DOHH2 (cell line): ENCODE measurements at regions not wholly inside any gene's neighbourhood (a gene's known extent, or its start where the extent isn't known, plus 50 kb on each side); places are given as distances from the start of the nearest gene placed in this dataset.

Experiments
- H3F3A ChIP-seq: fragments of 200-600 bp; sonication (generic), shearing (Covaris generic); 2 replicates; pipeline ENCODE4 v1.6.0; 2016; ENCODE audit warnings: antibody characterized with exemption, mild to moderate bottlenecking; ENCODE audit not compliant: control insufficient read depth, insufficient read depth
- H3K27ac ChIP-seq: fragments of 200-600 bp; sonication (generic); 2 replicates; pipeline ENCODE4 v1.5.1; 2014; ENCODE audit warnings: low read depth, mild to moderate bottlenecking, low read length, moderate library complexity
- H3K27me3 ChIP-seq: fragments of 200-600 bp; sonication (generic); 2 replicates; pipeline ENCODE4 v1.6.1; 2014; ENCODE audit warnings: mild to moderate bottlenecking, low read length, mixed read lengths; ENCODE audit not compliant: control insufficient read depth
- H3K36me3 ChIP-seq: fragments of 200-600 bp; sonication (generic); 2 replicates; pipeline ENCODE4 v1.6.1; 2014; ENCODE audit warnings: mild to moderate bottlenecking, low read length, moderate library complexity, mixed read lengths; ENCODE audit not compliant: control insufficient read depth
- H3K4me1 ChIP-seq: fragments of 200-600 bp; sonication (generic); 2 replicates; pipeline ENCODE4 v1.6.1; 2014; ENCODE audit warnings: mild to moderate bottlenecking, low read length, mixed read lengths; ENCODE audit not compliant: control insufficient read depth
- H3K4me2 ChIP-seq: fragments of 200-600 bp; sonication (generic); 2 replicates; pipeline ENCODE4 v1.6.0; 2014; ENCODE audit warnings: mild to moderate bottlenecking, low read length, moderate library complexity
- H3K4me3 ChIP-seq: fragments of 200-600 bp; sonication (generic); 2 replicates; pipeline ENCODE4 v1.5.1; 2014; ENCODE audit warnings: mild to moderate bottlenecking, low read length, mixed read lengths
- H3K79me2 ChIP-seq: fragments of 200-600 bp; sonication (generic); 2 replicates; pipeline ENCODE4 v1.6.1; 2014; ENCODE audit warnings: mild to moderate bottlenecking, low read length, mixed read lengths; ENCODE audit not compliant: control insufficient read depth
- H3K9me2 ChIP-seq: fragments of 200-600 bp; sonication (generic); replicated peaks from 2 replicates; pipeline ENCODE4 v1.6.1; 2014; ENCODE audit warnings: mild to moderate bottlenecking, low read length, mixed read lengths; ENCODE audit not compliant: control insufficient read depth
- H3K9me3 ChIP-seq: fragments of 200-600 bp; sonication (generic); 2 replicates; pipeline ENCODE4 v1.6.1; 2014; ENCODE audit warnings: antibody characterized with exemption, low read length, mixed read lengths; ENCODE audit not compliant: control insufficient read depth, insufficient read depth
- H4K20me1 ChIP-seq: fragments of 200-600 bp; sonication (generic); 2 replicates; pipeline ENCODE4 v1.6.0; 2014; ENCODE audit warnings: low read depth, mild to moderate bottlenecking, antibody characterized with exemption, low read length, moderate library complexity; ENCODE audit not compliant: control insufficient read depth, insufficient read depth
- CTCF ChIP-seq: fragments of 200-600 bp; sonication (generic); IDR thresholded peaks from one replicate; pipeline ENCODE4 v1.5.1; 2014; ENCODE audit warnings: antibody characterized with exemption, mild to moderate bottlenecking, low read depth, low read length; ENCODE audit not compliant: poor library complexity, severe bottlenecking
- EZH2phosphoT487 ChIP-seq: fragments of 200-600 bp; sonication (generic); IDR thresholded peaks from 2 replicates; pipeline ENCODE4 v1.6.1; 2017; ENCODE audit warnings: borderline replicate concordance, mild to moderate bottlenecking, antibody characterized with exemption, low read length, moderate library complexity, mixed read lengths

- no peaks in the 10 kb centered on the region for H3F3A ChIP-seq
- no peaks in the 10 kb centered on the region for H3K36me3 ChIP-seq
- no peaks in the 10 kb centered on the region for H3K27me3 ChIP-seq
- no peaks in the 10 kb centered on the region for H4K20me1 ChIP-seq
- H3K4me2 ChIP-seq, result no peak overlapping the region
- H3K9me2 ChIP-seq, result no peaks in the 10 kb centered on the region
- no peak overlapping the region for H3K27ac ChIP-seq
- no peaks in the 10 kb centered on the region for H3K9me3 ChIP-seq
- no peak overlapping the region for H3K4me3 ChIP-seq
- no peaks in the 10 kb centered on the region for H3K4me1 ChIP-seq
- H3K79me2 ChIP-seq, result no peaks in the 10 kb centered on the region
- TF ChIP-seq CTCF (no peak), EZH2phosphoT487 (no peak)
Measured at GRCh38 chr1:97006044-97006661, 284.6 kb downstream of the PTBP2 start.

- Histone ChIP-seq H3K4me2 (no peak overlapping the region), H3K36me3 (no peaks in the 10 kb centered on the region), H3K27me3 (no peaks in the 10 kb centered on the region), H3K27ac (no peak overlapping the region), H3F3A (no peaks in the 10 kb centered on the region), H4K20me1 (no peaks in the 10 kb centered on the region), H3K4me1 (no peaks in the 10 kb centered on the region), H3K79me2 (no peaks in the 10 kb centered on the region), H3K9me2 (no peaks in the 10 kb centered on the region), H3K9me3 (no peaks in the 10 kb centered on the region), H3K4me3 (no peak overlapping the region)
- TF ChIP-seq CTCF (no peak), EZH2phosphoT487 (no peak)
Measured at GRCh38 chr1:97007840-97008604, 286.4 kb downstream of the PTBP2 start.

GRCh38 chr1:97010566-97011264 lies 289.1 kb downstream of the PTBP2 start:
- H3K79me2 ChIP-seq, result no peaks in the 10 kb centered on the region
- H3K27me3 ChIP-seq, result no peaks in the 10 kb centered on the region
- no peaks in the 10 kb centered on the region for H3K36me3 ChIP-seq
- H3K9me2 ChIP-seq, result no peaks in the 10 kb centered on the region
- H3K4me2 ChIP-seq, result no peak overlapping the region
- H3K4me3 ChIP-seq, result no peak overlapping the region
- no peak overlapping the region for H3K27ac ChIP-seq
- no peaks in the 10 kb centered on the region for H3K9me3 ChIP-seq
- H3K4me1 ChIP-seq, result no peaks in the 10 kb centered on the region
- TF ChIP-seq EZH2phosphoT487 (no peak), CTCF (no peak)
- no peaks in the 10 kb centered on the region for H3F3A ChIP-seq
- no peaks in the 10 kb centered on the region for H4K20me1 ChIP-seq
